ENCODE measurements at regions not wholly inside any gene's neighbourhood (a gene's known extent, or its start where the extent isn't known, plus 50 kb on each side); places are given as distances from the start of the nearest gene placed in this dataset.
"Not testable (repeated sequence)": the region's sequence is repeated elsewhere in the genome, so short reads cannot be mapped to it uniquely, and the experiment has no call there.

GRCh38 chr4:132269303-132269990 is 879.6 kb upstream of the PCDH10 start:
- no peak for DNase-seq

GRCh38 chr4:132275583-132276121 is 873.4 kb upstream of the PCDH10 start:
- no peak for DNase-seq

GRCh38 chr4:132276185-132276584 is 872.9 kb upstream of the PCDH10 start:
- DNase-seq: no peak

DNA sequence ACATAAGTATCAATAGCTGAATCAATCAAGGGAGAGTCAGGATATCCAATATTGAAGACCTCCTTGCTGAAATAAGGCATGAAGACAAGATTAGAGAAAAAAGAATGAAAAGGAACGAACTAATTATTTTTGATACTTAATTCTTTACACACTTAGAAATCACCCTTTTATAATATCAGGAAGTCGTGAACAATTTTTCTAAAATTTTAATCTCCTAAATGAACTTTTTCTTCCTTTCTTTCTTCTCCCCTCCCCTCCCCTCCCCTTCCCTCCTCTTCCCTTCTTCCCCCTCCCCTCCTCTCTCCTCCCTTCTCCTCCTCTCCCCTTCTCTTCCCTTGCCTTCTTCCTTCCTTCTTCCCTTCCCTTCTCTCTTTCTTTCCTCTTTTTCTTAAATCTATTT is 872.1 kb upstream of the PCDH10 start:
- no peak for DNase-seq

GRCh38 chr4:132281733-132282132 is 867.4 kb upstream of the PCDH10 start:
- no peak for DNase-seq

DNA sequence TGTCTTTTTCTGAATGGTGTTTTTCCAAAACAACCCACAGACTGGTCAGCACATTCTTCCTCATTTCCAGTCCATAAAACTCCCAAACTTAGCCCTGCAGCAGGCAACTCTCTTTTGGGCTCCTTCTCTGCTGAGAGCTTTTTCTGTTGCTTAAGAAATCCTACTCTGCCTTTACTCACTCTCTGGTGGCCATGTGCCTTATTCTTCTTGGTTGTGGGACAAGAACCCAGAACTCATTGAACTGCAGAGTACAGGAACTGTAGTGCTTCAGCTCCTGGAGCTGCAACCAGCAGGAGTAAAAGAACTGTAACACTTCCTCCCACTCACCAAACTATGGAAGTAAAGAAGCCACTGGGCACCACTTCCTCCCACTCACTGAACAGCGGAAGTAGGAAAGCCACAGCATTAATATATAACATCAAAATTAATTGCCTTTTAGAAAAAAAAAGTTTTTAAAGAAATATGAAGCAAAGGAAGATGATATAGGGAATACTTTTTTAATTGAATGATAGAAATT is 864.1 kb upstream of the PCDH10 start:
- no peak for DNase-seq

- no peak for DNase-seq
Measured at GRCh38 chr4:132297346-132297745, 851.7 kb upstream of the PCDH10 start.

- no peak for DNase-seq
Measured at GRCh38 chr4:132299841-132300240, 849.3 kb upstream of the PCDH10 start.

- no peak for DNase-seq
Measured at GRCh38 chr4:132312521-132312920, 836.6 kb upstream of the PCDH10 start.

DNA sequence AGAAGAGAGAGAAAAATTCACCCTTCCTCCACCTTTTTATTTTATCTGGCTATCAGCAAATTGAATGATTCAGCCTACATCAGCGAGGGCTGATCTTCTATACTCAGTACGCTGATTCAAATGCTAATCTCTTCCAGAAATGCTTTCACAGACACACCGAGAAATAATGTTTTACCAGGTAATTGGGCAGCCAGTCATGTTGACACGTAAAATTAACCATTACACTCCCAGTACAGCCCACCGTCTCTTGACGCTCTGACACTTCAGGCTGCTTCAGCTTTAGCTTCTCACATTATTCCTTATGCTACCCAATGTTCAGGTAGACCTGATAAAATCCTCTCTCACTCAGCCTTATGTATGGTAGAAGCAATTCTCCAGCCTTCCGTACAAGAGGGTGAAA is 835.2 kb upstream of the PCDH10 start:
- DNase-seq: no peak

DNA sequence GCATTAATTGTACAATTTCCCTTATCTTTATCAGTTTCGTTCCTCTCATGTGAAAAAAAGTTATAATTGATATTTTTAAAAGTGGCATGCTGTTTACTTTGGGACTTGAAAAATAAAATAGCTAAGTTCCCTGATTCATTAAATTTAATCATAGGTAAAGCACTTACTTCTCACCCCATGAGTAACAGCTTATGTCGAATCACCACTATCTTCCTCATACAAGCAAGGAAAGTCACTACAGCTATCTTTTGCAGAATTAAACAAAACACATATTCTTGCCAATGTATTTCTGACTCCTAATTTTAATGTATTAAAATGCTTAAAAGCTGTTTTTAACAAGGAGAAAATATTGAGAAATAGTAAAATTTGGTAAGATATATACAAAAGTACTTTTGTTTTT is 832.4 kb upstream of the PCDH10 start:
- no peak for DNase-seq

- no peak for DNase-seq
Measured at GRCh38 chr4:132317923-132318322, 831.2 kb upstream of the PCDH10 start.

DNA sequence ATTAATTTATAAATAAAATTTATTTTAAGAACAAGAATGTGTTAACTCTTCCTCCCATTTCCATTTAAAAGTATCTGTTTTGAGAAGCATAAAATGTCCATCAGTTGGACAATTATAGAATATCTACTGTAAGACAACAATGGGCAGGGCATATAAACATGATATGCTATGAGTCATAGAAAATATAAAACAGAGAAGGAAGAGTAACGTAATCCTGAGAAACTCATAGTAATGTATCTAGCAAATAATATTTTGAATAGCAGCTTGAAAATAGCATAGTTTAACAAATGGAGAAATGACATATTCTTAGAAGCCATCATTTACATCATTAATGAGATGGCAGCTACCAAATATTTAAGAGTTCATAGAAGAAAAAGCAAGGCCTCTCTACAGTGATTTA is 820.3 kb upstream of the PCDH10 start:
- no peak for DNase-seq

DNA sequence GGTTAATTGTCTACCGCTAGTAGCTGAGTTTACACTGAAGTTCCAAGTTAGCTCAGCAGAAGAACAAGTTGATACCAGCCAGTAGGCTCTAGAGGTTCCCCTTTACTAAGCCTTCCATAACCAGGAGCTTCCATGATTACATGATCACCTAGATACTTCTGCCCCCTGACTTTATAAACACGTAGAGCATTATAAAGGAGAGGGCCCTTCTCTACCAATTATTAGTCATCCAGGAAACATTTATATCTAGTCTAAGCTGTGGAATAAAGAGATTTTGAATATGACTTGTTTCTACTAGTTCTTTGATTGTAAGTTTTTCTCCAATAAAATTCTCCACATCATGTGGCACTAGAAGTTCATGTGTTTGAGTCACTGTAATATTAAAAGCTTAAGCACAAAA is 818.1 kb upstream of the PCDH10 start:
- DNase-seq: no peak

DNA sequence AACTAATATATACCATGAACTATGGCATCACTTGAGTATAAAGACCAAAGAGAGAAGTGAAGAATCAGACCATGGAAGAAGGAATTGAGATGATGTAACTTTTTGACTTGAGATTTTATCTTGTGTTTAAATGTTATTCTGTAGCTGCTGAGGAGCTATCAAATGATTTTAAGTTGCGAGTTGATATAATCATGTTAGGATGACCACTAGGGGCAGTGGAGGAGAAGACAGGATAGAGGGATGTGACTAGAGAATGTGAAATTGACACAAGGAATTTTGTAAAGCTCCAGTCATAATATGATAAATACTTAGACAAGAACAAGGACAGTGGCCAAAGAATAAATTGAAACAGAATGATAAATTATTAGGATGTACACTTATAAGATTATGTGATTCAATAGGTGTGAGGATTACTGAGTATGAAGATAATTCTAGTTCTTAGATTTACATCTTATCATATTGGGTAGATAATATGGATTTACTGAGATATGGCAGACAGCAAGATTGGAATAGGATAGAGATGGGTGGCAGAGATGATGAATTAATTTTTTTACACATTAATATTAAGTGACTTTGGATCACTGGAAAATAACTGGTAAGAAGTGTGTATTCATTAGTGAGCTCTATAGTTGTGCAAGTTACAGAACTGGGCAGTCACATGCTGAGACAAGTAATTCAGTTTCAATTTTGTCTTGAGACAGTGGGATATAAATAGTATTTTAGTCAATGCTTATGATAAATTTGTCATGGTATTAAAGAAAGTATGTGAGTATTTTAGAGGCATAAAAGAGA is 816.0 kb upstream of the PCDH10 start:
- DNase-seq: no peak

- no peak for DNase-seq
Measured at GRCh38 chr4:132333724-132334047, 815.4 kb upstream of the PCDH10 start.

DNA sequence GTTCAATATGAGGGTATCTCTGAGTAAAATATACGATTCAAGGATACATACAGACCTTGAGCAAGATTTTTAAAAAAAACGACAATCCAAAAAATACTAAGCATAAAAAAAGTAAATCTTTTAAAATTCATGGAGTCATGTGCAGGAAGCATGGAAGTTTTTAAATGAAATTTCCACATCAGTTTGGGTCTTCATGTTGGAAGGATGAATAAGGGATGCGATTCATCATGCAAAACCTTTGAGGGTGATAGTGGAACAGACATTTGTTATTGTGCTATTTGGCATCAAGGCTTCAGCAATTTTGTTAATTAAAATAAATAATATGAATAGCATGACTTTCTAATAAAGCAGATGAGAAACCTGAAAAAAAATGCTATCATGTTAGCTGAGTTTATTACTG is 815.0 kb upstream of the PCDH10 start:
- DNase-seq: no peak

GRCh38 chr4:132344924-132345828 is 803.9 kb upstream of the PCDH10 start:
- DNase-seq: no peak

DNA sequence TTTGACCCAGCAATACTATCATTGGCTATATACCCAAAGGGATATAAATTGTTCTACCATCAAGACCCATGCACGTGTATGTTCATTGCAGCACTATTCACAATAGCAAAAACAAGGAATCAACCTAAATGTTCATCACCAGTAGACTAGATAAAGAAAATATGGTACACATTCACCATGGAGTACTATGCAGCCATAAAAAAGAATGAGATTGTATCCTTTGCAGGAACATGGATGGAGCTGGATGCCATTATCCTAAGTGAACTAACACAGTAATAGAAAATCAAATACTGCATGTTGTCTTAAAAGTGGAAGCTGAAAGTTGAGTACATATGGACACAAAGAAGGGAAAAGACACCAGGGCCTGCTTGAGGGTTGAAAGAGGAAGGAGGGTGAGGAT is 803.1 kb upstream of the PCDH10 start:
- DNase-seq: no peak

GRCh38 chr4:132351606-132352005 is 797.5 kb upstream of the PCDH10 start:
- DNase-seq: not testable (repeated sequence)

DNA sequence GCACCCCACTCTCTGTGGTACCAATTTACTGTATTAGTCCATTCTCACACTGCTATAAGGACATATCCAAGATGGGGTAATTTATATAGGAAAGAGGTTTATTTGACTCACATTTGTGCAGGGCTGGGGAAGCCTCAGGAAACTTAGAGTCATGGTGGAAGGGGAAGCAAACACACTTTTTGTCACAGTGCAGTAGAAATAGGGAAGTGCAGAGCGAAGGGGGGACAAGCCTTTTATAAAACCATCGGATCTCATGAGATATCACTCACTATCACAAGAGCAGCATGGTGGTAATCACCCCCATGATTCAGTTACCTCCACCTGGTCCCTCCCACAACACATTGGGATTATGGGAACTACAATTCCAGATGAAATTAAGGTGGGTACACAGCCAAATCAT is 766.9 kb upstream of the PCDH10 start:
- DNase-seq: no peak

DNA sequence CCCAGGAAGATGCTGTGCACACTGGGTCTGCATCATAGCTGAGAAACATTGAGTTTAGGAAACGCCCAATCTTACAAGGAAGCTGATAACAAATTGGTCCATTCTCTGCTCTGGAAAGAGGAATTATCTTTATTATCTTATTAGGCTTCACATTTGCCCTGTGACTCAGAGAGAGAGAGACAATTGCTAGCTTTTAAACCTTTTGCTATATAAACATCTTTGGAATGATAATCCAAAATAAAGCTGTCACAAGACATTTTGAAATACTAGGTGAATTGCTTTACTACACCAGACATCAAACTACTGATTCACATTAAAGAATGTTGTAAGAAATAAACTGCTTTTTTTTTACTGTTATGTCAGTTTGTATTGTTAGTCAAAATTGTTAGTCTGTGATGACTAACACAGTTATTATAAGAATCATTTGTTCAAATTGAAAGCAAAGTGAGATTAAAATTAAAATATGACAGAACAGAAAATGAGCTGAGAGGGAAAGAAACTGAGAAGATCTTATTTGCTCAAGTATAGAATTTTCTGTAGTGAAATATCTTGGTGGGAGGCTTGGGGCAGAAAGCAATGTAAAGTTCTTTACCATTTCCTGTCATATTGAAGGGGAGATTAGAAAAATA is 765.4 kb upstream of the PCDH10 start:
- no peak for DNase-seq

DNA sequence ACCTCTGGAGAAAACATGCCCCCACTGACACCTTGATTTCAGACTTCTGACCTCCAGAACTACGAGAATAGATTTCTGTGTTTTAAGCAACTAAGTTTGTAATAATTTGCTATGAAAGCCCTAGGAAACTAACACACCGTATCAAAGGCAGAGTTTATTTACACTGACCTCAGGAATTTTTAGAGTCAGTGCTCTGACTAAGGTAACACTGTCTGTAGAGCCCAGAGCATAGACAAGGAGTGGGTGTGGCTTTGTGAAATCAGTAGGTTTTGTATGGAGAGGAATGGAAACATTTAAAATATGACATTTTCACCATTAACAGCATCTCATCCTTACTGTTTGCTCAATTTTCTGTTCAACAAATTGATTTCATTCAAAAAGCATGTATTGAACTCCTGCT is 764.4 kb upstream of the PCDH10 start:
- no peak for DNase-seq
